D341Med (cell line): ENCODE measurements at regions not wholly inside any gene's neighbourhood (a gene's known extent, or its start where the extent isn't known, plus 50 kb on each side); places are given as distances from the start of the nearest gene placed in this dataset.
"Not testable (repeated sequence)": the region's sequence is repeated elsewhere in the genome, so short reads cannot be mapped to it uniquely, and the experiment has no call there.

Source experiments
- DNase-seq: peaks from one replicate; pipeline ENCODE4 v3.0.0; 2012; ENCODE audit warnings: low spot score

GRCh38 chr5:20783484-20783883 is 795.5 kb upstream of the CDH18 start:
- DNase-seq, result not testable (repeated sequence)

- not testable (repeated sequence) for DNase-seq
These were observed 783.3 kb upstream of the CDH18 start for GRCh38 chr5:20771338-20771737.

- not testable (repeated sequence) for DNase-seq
These were observed 777.1 kb upstream of the CDH18 start for GRCh38 chr5:20765074-20765473.

- DNase-seq, result not testable (repeated sequence)
These were observed 771.5 kb upstream of the CDH18 start for GRCh38 chr5:20759459-20759858.

GRCh38 chr5:20752179-20752578 is 764.2 kb upstream of the CDH18 start:
- DNase-seq, result not testable (repeated sequence)

- DNase-seq, result not testable (repeated sequence)
These were observed 747.7 kb upstream of the CDH18 start for GRCh38 chr5:20735715-20736114.

GRCh38 chr5:20732223-20732622 is 744.2 kb upstream of the CDH18 start:
- not testable (repeated sequence) for DNase-seq

GRCh38 chr5:20721286-20721685 is 733.3 kb upstream of the CDH18 start:
- not testable (repeated sequence) for DNase-seq

- not testable (repeated sequence) for DNase-seq
These were observed 723.6 kb upstream of the CDH18 start for GRCh38 chr5:20711520-20712155.

GRCh38 chr5:20707634-20708033 is 719.6 kb upstream of the CDH18 start:
- not testable (repeated sequence) for DNase-seq

GRCh38 chr5:20694121-20694520 is 706.1 kb upstream of the CDH18 start:
- DNase-seq, result no peak

GRCh38 chr5:20692913-20693312 is 704.9 kb upstream of the CDH18 start:
- DNase-seq, result no peak

- no peak for DNase-seq
These were observed 695.4 kb upstream of the CDH18 start for GRCh38 chr5:20683241-20683940.

GRCh38 chr5:20680718-20681302 is 692.8 kb upstream of the CDH18 start:
- DNase-seq, result no peak

- DNase-seq, result no peak
These were observed 690.9 kb upstream of the CDH18 start for GRCh38 chr5:20678814-20679298.

- DNase-seq, result no peak
These were observed 690.4 kb upstream of the CDH18 start for GRCh38 chr5:20678386-20678785.

GRCh38 chr5:20660588-20660987 is 672.6 kb upstream of the CDH18 start:
- no peak for DNase-seq

- DNase-seq, result no peak
These were observed 668.3 kb upstream of the CDH18 start for GRCh38 chr5:20656262-20656661.

- DNase-seq, result no peak
These were observed 667.2 kb upstream of the CDH18 start for GRCh38 chr5:20655211-20655610.

GRCh38 chr5:20654746-20655145 is 666.7 kb upstream of the CDH18 start:
- DNase-seq, result no peak

- no peak for DNase-seq
These were observed 666.0 kb upstream of the CDH18 start for GRCh38 chr5:20654033-20654432.

- no peak for DNase-seq
These were observed 662.0 kb upstream of the CDH18 start for GRCh38 chr5:20649966-20650365.

GRCh38 chr5:20648981-20649380 is 661.0 kb upstream of the CDH18 start:
- DNase-seq, result no peak
